Activated CD4-positive, alpha-beta T cell treated with anti-CD3 and anti-CD28 coated beads for 36 hours (primary cell): ENCODE measurements at regions not wholly inside any gene's neighbourhood (a gene's known extent, or its start where the extent isn't known, plus 50 kb on each side); places are given as distances from the start of the nearest gene placed in this dataset.

Experiments used
- ATAC-seq: fragments of 200-7000 bp; cut with Tn5 transposase; one replicate; pipeline ENCODE4 v1.10.0; 2021; ENCODE audit warnings: mild to moderate bottlenecking, moderate library complexity
- CTCF ChIA-PET: fragments of 350-600 bp; sonication (Branson Sonifier 250); formaldehyde crosslinking; loops from one replicate; lab custom pipeline; 2021; ENCODE audit warnings: antibody characterized with exemption; lab: Charles Lee
- POLR2A ChIA-PET: fragments of 350-600 bp; sonication (Branson Sonifier 250); formaldehyde crosslinking; loops from one replicate; lab custom pipeline; 2021; ENCODE audit warnings: antibody characterized with exemption, inconsistent platforms; lab: Charles Lee
- DNase-seq: peaks from one replicate; pipeline ENCODE4 v3.0.0-alpha.2; 2020
- H3K27ac Mint-ChIP-seq: one replicate; pipeline ENCODE4 v1.8.0; 2021; ENCODE audit warnings: mixed read lengths
- H3K27me3 Mint-ChIP-seq: one replicate; pipeline ENCODE4 v1.8.0; 2021; ENCODE audit warnings: mixed read lengths
- H3K36me3 Mint-ChIP-seq: one replicate; pipeline ENCODE4 v1.8.0; 2021; ENCODE audit warnings: low read depth, mixed read lengths
- H3K4me1 Mint-ChIP-seq: one replicate; pipeline ENCODE4 v1.8.0; 2021; ENCODE audit warnings: mixed read lengths
- H3K4me3 Mint-ChIP-seq: one replicate; pipeline ENCODE4 v1.8.0; 2021; ENCODE audit warnings: mild to moderate bottlenecking, moderate library complexity, mixed read lengths
- H3K9me3 Mint-ChIP-seq: one replicate; pipeline ENCODE4 v1.8.0; 2021; ENCODE audit warnings: low read depth, mixed read lengths
- intact Hi-C, 2 experiments: fragments of 100-400 bp; cut with DNase I in 1 of 2; cut with micrococcal nuclease in 1 of 2; formaldehyde crosslinking; loops; one replicate each; pipeline versions ENCODE4 v1.14.2 to v1.15.1; 2022 to 2024; cut with DNase I, micrococcal nuclease

GRCh38 chr21:27083144-27083543 lies 116.3 kb upstream of the ADAMTS5 start:
- Mint-ChIP-seq H3K9me3 (no peaks in the 10 kb centered on the region), H3K4me3 (no peak overlapping the region), H3K4me1 (no peaks in the 10 kb centered on the region), H3K36me3 (no peaks in the 10 kb centered on the region), H3K27ac (no peak overlapping the region), H3K27me3 (no peaks in the 10 kb centered on the region)
- DNase-seq (no peak), ATAC-seq (no peak)
- ChIA-PET POLR2A (no interaction called here), CTCF (no interaction called here)
- intact Hi-C loops: no loop called here

DNA sequence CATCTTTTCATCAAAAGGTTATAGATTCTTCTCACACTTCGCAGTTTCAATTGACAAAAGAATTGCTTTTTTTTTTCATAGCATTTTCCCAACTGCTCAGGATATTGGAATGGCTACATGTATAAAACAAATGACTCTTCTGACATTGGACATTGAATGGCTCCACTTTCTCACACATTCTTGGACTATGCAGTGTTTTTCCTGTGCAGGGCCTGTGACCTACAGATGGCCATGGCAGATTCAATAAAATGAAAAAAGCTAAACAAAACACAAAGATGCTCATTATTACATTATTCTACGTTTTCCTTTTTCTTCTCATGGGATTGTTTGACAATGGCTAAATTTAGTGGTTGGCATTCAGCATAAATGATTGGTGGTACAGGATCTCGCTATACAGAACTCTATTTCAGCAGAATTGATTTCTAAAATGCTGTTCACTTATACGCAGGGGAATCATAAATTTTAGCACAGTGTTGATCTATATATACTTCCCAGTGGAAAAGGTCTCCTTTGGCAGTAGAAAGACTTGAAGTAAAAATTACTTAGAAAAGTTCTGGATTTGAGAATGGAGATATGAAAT lies 115.6 kb upstream of the ADAMTS5 start:
- POLR2A ChIA-PET: no interaction called here
- Mint-ChIP-seq H3K27me3 (no peaks in the 10 kb centered on the region), H3K36me3 (no peaks in the 10 kb centered on the region), H3K27ac (no peak overlapping the region), H3K4me1 (no peaks in the 10 kb centered on the region), H3K4me3 (no peak overlapping the region), H3K9me3 (no peaks in the 10 kb centered on the region)
- CTCF ChIA-PET: no interaction called here
- DNase-seq: no peak
- intact Hi-C loops: no loop called here
- no peak for ATAC-seq

- H3K4me3 Mint-ChIP-seq: no peak overlapping the region
- ChIA-PET CTCF (no interaction called here), POLR2A (no interaction called here)
- H3K27ac Mint-ChIP-seq: no peak overlapping the region
- H3K36me3 Mint-ChIP-seq: no peaks in the 10 kb centered on the region
- no peaks in the 10 kb centered on the region for H3K4me1 Mint-ChIP-seq
- intact Hi-C loops: no loop called here
- no peaks in the 10 kb centered on the region for H3K9me3 Mint-ChIP-seq
- no peak for ATAC-seq
- DNase-seq: no peak
- H3K27me3 Mint-ChIP-seq: no peaks in the 10 kb centered on the region
Measured at GRCh38 chr21:27079636-27080240, 112.8 kb upstream of the ADAMTS5 start.

- H3K27ac Mint-ChIP-seq: no peak overlapping the region
- ChIA-PET POLR2A (no interaction called here), CTCF (no interaction called here)
- intact Hi-C loops: no loop called here
- H3K4me1 Mint-ChIP-seq: no peaks in the 10 kb centered on the region
- H3K9me3 Mint-ChIP-seq: no peaks in the 10 kb centered on the region
- DNase-seq (no peak), ATAC-seq (no peak)
- no peak overlapping the region for H3K4me3 Mint-ChIP-seq
- H3K36me3 Mint-ChIP-seq: no peaks in the 10 kb centered on the region
- no peaks in the 10 kb centered on the region for H3K27me3 Mint-ChIP-seq
Measured at GRCh38 chr21:27078915-27079314, 112.0 kb upstream of the ADAMTS5 start.

DNA sequence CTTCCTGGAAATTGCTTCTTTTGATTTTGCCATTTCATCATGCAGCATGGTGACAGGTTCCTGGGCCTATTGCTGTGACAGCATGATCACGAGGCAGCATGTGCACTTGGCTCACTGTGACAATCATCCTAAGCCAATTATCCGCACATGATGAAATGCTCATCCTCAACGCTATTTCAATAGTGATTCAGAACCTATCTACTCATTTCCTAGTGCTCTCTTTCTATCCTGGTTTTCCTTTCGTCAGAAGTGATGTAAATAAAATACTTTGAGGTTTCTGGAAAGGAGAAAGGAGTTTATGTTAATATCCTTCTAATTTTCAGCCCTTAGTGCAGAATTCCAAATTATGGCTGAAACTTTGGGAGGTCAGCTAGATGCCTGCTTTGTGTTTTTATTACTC lies 110.6 kb upstream of the ADAMTS5 start:
- H3K27ac Mint-ChIP-seq: no peak overlapping the region
- H3K4me1 Mint-ChIP-seq: no peaks in the 10 kb centered on the region
- no peak overlapping the region for H3K4me3 Mint-ChIP-seq
- H3K36me3 Mint-ChIP-seq: no peaks in the 10 kb centered on the region
- ChIA-PET POLR2A (interaction anchor here (0.8 kb wide), 1 partner anchor 21 kb away, joined by 3 read pairs; no protein-coding TSS in a partner anchor), CTCF (no interaction called here)
- intact Hi-C loops: no loop called here
- no peaks in the 10 kb centered on the region for H3K27me3 Mint-ChIP-seq
- H3K9me3 Mint-ChIP-seq: no peaks in the 10 kb centered on the region
- ATAC-seq: no peak
- DNase-seq: no peak

DNA sequence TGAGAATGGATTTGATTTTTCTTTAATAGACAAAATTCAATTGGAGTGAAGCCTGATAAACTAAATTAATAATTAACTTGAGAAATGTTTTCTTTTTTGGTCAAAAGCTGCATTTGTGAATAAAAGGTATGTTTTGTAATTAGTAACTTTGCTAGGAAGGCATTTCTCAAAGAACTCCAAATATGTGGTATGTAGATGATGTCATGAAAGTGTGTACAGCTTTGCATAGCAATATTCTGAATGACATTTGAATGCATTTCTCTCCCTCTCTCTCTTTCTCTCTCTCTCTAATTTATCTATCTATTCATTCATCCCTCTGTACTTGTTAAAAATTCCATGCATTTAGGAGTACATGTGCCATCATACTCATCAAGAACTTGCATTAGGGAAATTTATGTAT lies 109.1 kb upstream of the ADAMTS5 start:
- no peak for DNase-seq
- no peak overlapping the region for H3K4me3 Mint-ChIP-seq
- no peak overlapping the region for H3K27ac Mint-ChIP-seq
- H3K36me3 Mint-ChIP-seq: no peaks in the 10 kb centered on the region
- ChIA-PET CTCF (no interaction called here), POLR2A (no interaction called here)
- no peaks in the 10 kb centered on the region for H3K4me1 Mint-ChIP-seq
- ATAC-seq: no peak
- intact Hi-C loops: no loop called here
- no peaks in the 10 kb centered on the region for H3K27me3 Mint-ChIP-seq
- H3K9me3 Mint-ChIP-seq: no peaks in the 10 kb centered on the region

GRCh38 chr21:27070861-27071670 lies 104.2 kb upstream of the ADAMTS5 start:
- Mint-ChIP-seq H3K4me3 (no peak overlapping the region), H3K9me3 (peaks cover 4% of the 10 kb centered on the region), H3K27ac (no peak overlapping the region), H3K36me3 (no peaks in the 10 kb centered on the region), H3K27me3 (no peaks in the 10 kb centered on the region), H3K4me1 (no peaks in the 10 kb centered on the region)
- intact Hi-C loops: no loop called here
- ChIA-PET CTCF (no interaction called here), POLR2A (no interaction called here)
- DNase-seq: no peak
- ATAC-seq: no peak

- DNase-seq (no peak), ATAC-seq (no peak)
- Mint-ChIP-seq H3K27ac (no peak overlapping the region), H3K9me3 (peaks cover 9% of the 10 kb centered on the region), H3K27me3 (no peaks in the 10 kb centered on the region), H3K4me1 (no peaks in the 10 kb centered on the region), H3K4me3 (no peak overlapping the region), H3K36me3 (no peaks in the 10 kb centered on the region)
- POLR2A ChIA-PET: no interaction called here
- intact Hi-C loops: no loop called here
- CTCF ChIA-PET: no interaction called here
Measured at GRCh38 chr21:27068811-27069210, 101.9 kb upstream of the ADAMTS5 start.

DNA sequence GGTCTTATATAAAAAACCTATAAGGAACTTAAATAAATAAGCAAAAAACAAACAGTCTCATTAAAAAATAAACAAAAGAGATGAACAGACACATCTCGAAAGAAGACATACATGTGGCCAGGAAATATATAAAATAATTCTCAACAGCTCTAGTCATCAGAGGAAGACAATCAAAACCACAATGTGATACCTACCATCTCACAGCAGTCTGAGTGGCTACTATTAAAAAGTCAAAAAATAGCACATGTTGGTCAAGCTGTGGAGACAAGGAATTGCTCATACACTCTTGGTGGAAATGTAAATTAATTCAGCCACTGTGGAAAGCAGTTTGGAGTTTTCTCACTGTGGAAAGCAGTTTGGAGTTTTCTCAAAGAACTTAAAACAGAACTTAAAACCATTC lies 100.3 kb upstream of the ADAMTS5 start:
- no peak for ATAC-seq
- Mint-ChIP-seq H3K4me3 (no peak overlapping the region), H3K27ac (no peak overlapping the region), H3K27me3 (no peaks in the 10 kb centered on the region), H3K36me3 (no peaks in the 10 kb centered on the region), H3K4me1 (no peaks in the 10 kb centered on the region), H3K9me3 (peaks cover 17% of the 10 kb centered on the region)
- ChIA-PET POLR2A (no interaction called here), CTCF (no interaction called here)
- intact Hi-C loops: no loop called here
- no peak for DNase-seq

GRCh38 chr21:27062443-27062842 lies 95.6 kb upstream of the ADAMTS5 start:
- DNase-seq: no peak
- H3K4me1 Mint-ChIP-seq: no peaks in the 10 kb centered on the region
- ChIA-PET CTCF (no interaction called here), POLR2A (no interaction called here)
- intact Hi-C loops: no loop called here
- H3K4me3 Mint-ChIP-seq: no peak overlapping the region
- H3K27ac Mint-ChIP-seq: no peak overlapping the region
- H3K36me3 Mint-ChIP-seq: no peaks in the 10 kb centered on the region
- H3K27me3 Mint-ChIP-seq: no peaks in the 10 kb centered on the region
- peaks cover 16% of the 10 kb centered on the region for H3K9me3 Mint-ChIP-seq
- ATAC-seq: no peak

DNA sequence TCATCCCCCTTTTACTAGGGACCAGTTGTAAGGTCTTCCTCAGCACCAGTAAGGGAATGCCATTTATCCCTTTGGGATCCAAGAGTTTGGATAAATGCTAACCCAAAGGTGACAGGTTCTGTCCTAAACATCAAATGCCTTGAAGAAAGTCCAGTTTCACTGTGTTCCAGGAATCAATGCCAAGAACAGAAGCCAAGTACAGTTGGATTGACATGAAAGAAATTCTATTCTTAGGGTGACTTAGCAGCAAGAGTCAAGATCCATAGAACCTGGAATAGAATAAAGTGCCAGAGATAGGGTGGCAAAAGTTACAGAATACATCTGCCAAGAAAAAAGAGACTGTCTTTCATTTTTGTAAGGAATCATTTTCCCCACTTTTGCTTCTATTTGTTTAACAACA lies 94.9 kb upstream of the ADAMTS5 start:
- no peak overlapping the region for H3K4me3 Mint-ChIP-seq
- intact Hi-C loops: no loop called here
- no peak for DNase-seq
- H3K9me3 Mint-ChIP-seq: peaks cover 16% of the 10 kb centered on the region
- POLR2A ChIA-PET: no interaction called here
- no peak for ATAC-seq
- H3K36me3 Mint-ChIP-seq: no peaks in the 10 kb centered on the region
- H3K27ac Mint-ChIP-seq: no peak overlapping the region
- H3K4me1 Mint-ChIP-seq: no peaks in the 10 kb centered on the region
- no peaks in the 10 kb centered on the region for H3K27me3 Mint-ChIP-seq
- CTCF ChIA-PET: no interaction called here

GRCh38 chr21:27060190-27060589 lies 93.3 kb upstream of the ADAMTS5 start:
- Mint-ChIP-seq H3K9me3 (peaks cover 16% of the 10 kb centered on the region), H3K4me1 (no peaks in the 10 kb centered on the region), H3K4me3 (no peak overlapping the region), H3K27ac (no peak overlapping the region), H3K27me3 (no peaks in the 10 kb centered on the region), H3K36me3 (no peaks in the 10 kb centered on the region)
- ATAC-seq (no peak), DNase-seq (no peak)
- POLR2A ChIA-PET: no interaction called here
- intact Hi-C loops: no loop called here
- CTCF ChIA-PET: no interaction called here
